ENCODE measurements at regions not wholly inside any gene's neighbourhood (a gene's known extent, or its start where the extent isn't known, plus 50 kb on each side); places are given as distances from the start of the nearest gene placed in this dataset.

DNA sequence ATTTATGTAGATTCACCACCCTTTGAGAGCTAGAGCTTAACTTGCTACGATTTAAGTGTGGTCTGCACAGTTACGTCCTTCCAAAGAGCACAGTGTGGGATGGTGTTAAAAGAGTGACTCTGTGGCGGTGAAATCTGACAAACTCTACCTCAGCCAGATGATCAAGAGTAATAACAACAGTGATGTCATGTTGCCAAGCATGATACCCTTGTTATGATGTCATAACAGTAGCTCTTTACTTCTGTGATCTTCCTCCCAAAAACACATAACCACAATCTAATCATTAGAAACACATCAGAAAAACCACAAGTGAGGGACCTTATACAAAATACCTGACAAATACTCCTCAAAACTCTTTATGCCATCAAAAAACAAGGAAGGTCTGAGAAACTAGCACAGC is 649.3 kb downstream of the POM121L12 start:
- TF ChIP-seq, protein P1, sequence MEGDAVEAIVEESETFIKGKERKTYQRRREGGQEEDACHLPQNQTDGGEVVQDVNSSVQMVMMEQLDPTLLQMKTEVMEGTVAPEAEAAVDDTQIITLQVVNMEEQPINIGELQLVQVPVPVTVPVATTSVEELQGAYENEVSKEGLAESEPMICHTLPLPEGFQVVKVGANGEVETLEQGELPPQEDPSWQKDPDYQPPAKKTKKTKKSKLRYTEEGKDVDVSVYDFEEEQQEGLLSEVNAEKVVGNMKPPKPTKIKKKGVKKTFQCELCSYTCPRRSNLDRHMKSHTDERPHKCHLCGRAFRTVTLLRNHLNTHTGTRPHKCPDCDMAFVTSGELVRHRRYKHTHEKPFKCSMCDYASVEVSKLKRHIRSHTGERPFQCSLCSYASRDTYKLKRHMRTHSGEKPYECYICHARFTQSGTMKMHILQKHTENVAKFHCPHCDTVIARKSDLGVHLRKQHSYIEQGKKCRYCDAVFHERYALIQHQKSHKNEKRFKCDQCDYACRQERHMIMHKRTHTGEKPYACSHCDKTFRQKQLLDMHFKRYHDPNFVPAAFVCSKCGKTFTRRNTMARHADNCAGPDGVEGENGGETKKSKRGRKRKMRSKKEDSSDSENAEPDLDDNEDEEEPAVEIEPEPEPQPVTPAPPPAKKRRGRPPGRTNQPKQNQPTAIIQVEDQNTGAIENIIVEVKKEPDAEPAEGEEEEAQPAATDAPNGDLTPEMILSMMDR (IDR thresholded peaks at IDR 0.05; ENCODE audit: insufficient read depth, low read depth, low read length): no peak
- no peak overlapping the region for H3K4me3 ChIP-seq (ENCODE audit: low read depth, low read length)
- DNase-seq (ENCODE audit: low read depth): no peak

DNA sequence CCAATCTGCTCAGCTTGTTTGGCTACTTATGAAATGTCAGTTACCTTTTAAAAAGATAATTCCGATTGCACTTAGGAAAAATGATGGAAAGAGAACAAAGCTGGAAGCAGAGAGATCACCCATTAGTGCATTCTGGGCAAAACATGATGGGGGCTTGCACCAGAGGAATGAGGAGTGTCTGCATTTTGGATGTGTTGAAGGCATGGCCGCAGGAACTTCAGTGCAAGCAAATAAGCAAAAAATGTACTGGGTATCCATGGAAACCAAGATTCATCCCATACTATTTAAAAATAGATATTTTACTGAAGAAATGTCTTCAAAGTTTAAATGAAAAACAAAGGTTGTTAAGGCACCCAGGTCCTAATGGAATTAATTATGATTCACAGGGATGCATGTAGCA is 655.0 kb downstream of the POM121L12 start:
- TF ChIP-seq, protein P1 (IDR thresholded peaks at IDR 0.05; ENCODE audit: insufficient read depth, low read depth, low read length): no peak
- no peak for DNase-seq (ENCODE audit: low read depth)
- H3K4me3 ChIP-seq (ENCODE audit: low read depth, low read length): no peak overlapping the region

DNA sequence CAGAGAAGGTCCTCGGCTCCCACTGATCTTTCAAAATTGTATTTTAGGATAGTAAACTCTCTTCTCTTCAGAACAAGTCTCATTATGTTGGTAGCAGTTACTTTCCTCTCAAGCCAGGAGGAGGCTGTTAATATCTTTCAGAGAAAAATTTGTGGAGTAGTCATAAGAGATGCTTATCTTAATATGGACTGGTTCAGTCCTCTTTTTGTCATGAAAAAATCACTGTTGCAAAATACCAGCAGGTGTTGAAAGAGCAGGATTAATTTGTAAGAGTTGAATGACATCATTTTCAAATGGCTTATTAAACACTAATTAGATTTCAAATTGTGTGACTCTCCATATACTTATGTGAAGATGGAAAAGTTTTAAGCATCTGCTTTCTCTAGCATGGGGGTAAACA is 662.5 kb downstream of the POM121L12 start:
- DNase-seq (ENCODE audit: low read depth): no peak
- TF ChIP-seq, protein P1 (IDR thresholded peaks at IDR 0.05; ENCODE audit: insufficient read depth, low read depth, low read length): no peak
- H3K4me3 ChIP-seq (ENCODE audit: low read depth, low read length): no peak overlapping the region

DNA sequence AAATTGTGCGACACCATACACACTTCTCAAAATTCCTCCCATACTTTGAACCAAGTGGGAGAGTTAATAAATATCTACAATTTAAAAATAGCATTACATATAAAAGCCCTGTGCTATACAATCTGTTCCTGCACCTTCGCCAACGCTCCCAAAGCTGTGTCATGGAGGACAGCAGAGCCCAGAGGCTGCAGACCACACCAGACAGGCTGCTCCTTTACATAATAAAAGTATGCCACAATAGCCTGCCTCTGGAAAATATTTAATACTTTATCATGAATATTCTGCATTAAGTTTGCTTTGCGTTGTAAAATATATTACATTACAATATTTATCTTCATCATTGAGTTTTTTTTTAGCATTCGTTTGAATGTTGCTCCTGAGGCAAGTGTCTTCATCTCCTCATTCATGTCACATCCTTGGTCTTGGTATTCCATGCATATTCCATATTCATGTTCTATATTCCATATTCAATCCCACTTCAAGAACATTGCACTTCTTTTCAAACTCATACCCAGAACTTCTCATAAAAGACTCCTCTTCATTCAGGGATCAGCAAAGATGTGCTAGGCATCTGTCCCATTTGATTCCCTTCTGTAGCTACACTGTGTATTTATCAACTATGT is 663.9 kb downstream of the POM121L12 start:
- TF ChIP-seq, protein P1 (IDR thresholded peaks at IDR 0.05; ENCODE audit: insufficient read depth, low read depth, low read length): no peak
- DNase-seq (ENCODE audit: low read depth): no peak
- no peak overlapping the region for H3K4me3 ChIP-seq (ENCODE audit: low read depth, low read length)

DNA sequence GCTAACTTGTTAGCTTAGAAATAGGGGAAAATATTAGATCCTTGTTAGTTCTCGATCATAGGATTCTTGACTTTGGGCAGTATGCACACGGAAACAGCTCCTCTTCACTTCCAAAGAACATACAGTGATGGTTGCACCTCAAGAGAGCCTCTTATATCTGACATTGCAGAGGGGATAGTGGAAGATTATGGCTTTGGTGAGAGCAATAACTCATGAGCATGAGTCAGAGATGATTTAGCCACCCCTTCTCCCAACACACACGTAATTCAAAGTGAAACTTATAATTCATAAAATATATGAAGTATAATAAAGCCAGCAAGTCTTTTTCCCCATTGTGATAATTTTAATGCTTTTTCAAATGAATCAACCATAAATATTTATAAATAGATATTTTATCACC is 683.7 kb downstream of the POM121L12 start:
- no peak overlapping the region for H3K4me3 ChIP-seq (ENCODE audit: low read depth, low read length)
- TF ChIP-seq, protein P1 (IDR thresholded peaks at IDR 0.05; ENCODE audit: insufficient read depth, low read depth, low read length): no peak
- no peak for DNase-seq (ENCODE audit: low read depth)

DNA sequence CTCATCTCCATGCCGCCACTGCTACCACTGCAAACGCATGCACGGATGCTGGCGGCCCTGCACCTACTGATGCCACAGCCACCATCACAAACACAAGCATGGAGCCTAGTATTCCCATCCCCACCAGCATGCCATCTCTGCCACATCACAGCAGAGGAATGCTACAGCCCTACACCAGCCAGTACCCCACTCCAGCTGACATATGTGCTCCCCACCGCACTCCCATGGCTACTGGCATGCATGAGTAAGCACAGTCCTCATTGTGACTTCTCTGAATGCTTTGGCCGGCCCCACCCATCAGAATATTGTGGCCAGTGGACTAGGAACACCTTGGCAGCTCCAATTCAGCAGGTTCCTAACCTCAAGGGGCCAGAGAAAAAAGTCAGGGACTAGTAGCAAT is 705.5 kb downstream of the POM121L12 start:
- no peak overlapping the region for H3K4me3 ChIP-seq (ENCODE audit: low read depth, low read length)
- no peak for DNase-seq (ENCODE audit: low read depth)
- TF ChIP-seq, protein P1 (IDR thresholded peaks at IDR 0.05; ENCODE audit: insufficient read depth, low read depth, low read length): no peak
